GM21619 (cell line): ENCODE measurements at regions not wholly inside any gene's neighbourhood (a gene's known extent, or its start where the extent isn't known, plus 50 kb on each side); places are given as distances from the start of the nearest gene placed in this dataset.
"Not testable (repeated sequence)": the region's sequence is repeated elsewhere in the genome, so short reads cannot be mapped to it uniquely, and the experiment has no call there.

Experiments
- ATAC-seq: cut with Tn5 transposase; IDR thresholded peaks from one replicate; pipeline ENCODE4 v1.9.1; 2021; ENCODE audit not compliant: unreplicated experiment

DNA sequence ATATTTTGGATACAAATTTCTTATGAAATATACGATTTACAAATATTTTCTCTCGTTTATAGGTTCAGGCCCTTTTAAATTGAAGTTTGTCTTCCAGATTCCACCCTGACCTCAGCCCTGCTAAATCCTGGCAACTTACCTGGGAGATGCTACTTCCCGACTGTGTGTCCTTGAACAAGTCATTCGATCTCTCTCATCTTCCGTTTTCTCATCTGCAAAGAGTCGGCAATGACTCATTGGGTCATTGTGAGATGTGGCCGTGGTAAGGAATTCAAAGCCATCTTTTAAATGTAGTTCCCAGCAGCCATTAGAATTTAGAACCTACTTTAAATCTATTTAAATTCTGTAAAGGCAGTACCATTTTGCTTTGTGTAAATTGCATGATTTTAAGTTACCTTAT, 72.5 kb downstream of the LHX2 start:
- ATAC-seq = no peak

DNA sequence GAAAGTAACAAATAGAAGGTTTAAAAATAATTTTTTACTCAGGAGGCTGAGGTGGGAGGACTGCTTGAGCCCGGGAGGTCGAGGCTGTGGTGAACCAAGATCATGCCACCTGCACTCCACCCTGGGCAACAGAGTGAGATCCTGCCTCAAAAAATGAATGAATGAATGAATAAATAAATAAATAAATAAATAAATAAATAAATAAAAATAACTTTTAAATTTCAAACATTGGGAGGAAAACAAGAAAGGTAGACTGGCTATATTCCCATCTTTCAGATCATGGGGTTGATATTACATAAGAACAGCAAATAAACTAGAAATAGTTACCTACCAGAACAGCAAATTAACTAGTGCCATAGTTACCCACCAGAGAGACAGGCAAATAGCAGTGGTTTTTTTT, 75.7 kb downstream of the LHX2 start:
- no peak for ATAC-seq

- no peak for ATAC-seq
Measured at GRCh38 chr9:124088476-124088837, 76.9 kb downstream of the LHX2 start.

DNA sequence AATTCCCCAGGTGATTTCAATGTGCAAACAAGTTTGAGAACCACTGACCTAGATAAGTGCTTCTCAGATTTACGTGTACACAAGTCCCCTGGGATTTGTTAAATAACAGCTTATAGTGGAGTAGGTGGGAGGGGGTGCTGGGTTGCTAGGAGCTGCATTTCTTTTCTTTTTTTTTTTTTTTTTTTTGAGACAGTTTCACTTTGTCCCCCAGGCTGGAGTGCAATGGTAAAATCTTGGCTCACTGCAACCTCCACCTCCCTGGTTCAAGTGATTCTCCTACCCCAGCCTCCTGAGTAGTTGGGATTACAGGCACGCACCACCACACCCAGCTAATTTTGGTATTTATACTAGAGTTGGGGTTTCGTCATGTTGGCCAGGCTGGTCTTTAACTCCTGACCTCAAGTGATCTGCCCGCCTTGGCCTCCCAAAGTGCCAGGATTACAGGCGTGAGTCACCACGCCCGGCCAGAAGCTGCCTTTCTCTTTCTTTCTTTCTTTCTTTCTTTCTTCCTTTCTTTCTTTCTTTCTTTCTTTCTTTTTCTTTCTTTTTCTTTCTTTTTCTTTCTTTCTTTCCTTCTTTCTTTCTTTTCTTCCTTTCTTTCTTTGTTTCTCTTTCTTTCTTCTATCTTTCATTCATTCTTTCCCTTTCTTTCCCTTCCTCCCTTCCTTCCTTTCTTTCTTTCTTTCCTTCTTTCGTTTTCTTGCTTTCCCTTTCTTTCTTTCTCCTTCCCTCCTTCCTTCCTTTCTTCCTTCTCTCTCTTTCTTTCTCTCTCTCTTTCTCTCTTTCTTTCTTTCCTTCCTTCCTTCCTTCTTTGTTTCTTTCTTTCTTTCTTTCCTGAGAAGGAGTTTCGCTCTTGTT, 78.3 kb downstream of the LHX2 start:
- not testable (repeated sequence) for ATAC-seq

DNA sequence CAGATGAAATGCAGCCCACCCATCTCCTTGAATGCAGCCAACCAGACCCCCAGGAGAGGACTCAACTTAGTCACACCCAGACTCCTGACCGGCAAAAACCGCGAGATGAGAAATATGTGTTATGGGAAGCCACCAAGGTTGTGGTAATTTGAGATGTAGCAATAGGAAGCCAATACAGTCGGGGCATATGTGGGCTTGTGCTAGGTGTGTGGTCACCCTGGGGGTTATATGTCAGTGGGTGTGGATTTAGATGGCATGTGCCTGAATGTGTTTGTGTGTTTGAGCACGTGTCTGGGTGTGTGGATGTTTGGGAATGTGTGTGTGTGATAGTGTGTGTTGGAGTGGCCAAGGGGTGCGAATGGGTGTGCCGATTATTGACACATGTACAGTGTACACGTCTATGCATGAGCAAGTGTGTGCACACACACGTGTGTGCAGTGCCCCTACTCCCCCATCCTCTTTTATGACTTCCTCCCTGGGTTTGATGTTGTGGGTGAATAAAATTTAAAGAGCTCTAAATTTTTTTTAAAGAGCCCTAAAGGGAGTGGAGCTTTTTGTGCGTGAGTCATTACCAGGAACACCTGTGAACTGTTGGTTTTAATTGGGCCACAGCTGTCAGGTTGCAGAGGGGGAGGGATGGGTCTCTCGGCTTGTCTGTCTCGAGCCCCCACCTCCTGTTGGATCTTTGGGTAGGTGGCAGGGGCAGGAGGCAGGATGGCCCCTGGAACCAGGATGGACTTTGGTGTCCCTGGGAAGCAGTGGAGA, 86.8 kb downstream of the LHX2 start:
- ATAC-seq = no peak

DNA sequence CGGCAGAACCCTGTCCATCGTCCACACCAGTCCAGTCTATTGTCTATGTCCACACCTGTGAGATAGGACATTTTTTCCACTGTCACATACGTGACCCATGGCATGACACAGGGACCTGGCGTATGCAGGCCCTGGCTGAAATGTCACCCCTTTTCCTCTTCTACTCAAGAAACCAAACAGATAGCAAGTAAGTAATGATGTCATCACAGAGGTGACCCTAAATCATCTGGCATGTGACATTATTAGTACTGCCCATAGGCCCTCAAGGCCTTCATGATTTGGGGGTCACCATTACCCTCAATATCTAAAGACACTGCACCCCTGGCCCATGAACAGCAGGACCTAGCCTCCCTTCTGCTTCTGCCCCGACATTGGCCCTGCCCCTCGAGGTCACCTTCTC, 88.3 kb downstream of the LHX2 start:
- no peak for ATAC-seq

GRCh38 chr9:124101215-124101968, 89.8 kb downstream of the LHX2 start:
- no peak for ATAC-seq

GRCh38 chr9:124101969-124102345, 90.4 kb downstream of the LHX2 start:
- ATAC-seq = no peak

DNA sequence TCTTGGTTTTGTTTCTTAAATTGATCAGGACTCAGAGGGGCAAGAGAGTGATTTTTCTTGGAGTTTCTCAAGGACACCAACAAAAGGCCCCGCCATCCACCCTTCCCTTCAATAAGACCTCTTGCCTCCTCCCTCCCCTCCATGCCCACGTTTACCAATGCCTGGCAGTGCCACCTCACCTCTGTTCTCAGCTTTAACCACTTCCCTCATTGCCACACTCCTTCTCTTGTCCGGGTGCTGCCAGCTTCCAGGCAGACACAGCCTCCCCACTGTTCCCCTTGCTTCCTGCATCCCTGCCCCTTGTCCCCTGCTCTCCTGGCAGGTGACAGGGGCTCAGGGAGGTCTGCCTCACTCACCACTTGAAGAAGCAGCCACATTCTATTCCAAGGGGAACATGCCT, 90.8 kb downstream of the LHX2 start:
- no peak for ATAC-seq

- no peak for ATAC-seq
Measured at GRCh38 chr9:124105266-124105665, 93.7 kb downstream of the LHX2 start.

- no peak for ATAC-seq
Measured at GRCh38 chr9:124108216-124108615, 96.6 kb downstream of the LHX2 start.

DNA sequence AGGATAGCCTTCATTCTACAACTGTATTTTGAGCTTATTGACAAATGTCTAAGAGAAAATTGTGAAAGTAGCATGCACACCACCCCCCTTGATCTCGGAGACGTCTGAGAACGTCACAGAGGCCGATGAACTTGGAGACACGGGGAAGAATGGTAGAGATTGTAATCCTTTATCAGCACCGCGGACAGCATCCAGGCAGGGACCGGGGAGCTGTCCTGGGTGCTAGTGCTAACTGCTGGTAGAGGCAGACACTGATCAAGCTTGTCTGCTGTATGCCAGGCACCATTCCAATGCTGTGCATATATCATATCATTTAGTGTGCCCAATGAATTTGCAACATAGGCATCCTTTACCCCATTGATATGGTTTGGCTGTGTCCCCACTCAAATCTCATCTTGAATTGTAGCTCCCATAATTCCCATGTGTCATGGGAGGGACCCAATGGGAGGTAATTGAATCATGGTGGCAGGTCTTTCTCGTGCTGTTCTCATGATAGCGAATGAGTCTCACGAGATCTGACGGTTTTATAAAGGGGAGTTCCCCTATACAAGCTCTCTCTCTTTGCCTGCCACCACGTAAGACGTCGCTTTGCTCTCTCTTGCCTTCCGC, 98.8 kb downstream of the LHX2 start:
- no peak for ATAC-seq

- no peak for ATAC-seq
Measured at GRCh38 chr9:124116683-124117363, 105.3 kb downstream of the LHX2 start.

- ATAC-seq = no peak
Measured at GRCh38 chr9:124118894-124119293, 107.3 kb downstream of the LHX2 start.

- ATAC-seq = no peak
Measured at GRCh38 chr9:124120272-124120671, 108.7 kb downstream of the LHX2 start.

GRCh38 chr9:124121725-124122124, 110.2 kb downstream of the LHX2 start:
- ATAC-seq = no peak

- no peak for ATAC-seq
Measured at GRCh38 chr9:124122321-124122720, 110.8 kb downstream of the LHX2 start.

DNA sequence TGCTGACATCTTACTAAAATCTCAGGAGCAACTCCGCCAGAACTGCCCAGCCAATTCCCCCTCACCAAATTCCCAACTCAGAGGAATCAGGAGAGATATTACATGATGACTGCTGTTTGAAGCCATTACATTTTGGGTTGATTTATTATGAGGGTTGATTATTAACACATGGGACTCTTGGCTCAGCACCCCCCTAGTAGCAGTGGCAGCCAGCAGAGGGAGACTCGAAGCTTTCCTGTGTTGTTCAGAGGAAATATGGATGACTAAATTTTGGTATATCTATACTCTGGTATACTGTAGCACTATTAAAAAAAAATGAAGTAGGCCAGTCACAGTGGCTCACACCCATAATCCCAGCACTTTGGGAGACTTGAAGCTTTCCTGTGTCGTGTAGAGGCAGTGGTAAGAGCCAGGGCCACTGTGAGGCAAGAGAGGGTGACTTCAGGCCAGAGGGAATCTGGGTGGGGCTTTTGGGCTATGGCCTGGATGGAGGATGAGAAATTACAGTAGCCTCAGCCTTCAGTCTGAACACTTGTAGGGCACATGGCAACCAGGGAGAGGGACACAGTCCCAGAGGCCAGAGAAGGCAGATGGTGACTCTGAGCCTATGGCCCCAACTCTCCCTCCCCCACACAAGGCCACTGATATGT, 111.4 kb downstream of the LHX2 start:
- ATAC-seq = no peak

- not testable (repeated sequence) for ATAC-seq
Measured at GRCh38 chr9:124123621-124124020, 112.1 kb downstream of the LHX2 start.
